ENCODE measurements at regions not wholly inside any gene's neighbourhood (a gene's known extent, or its start where the extent isn't known, plus 50 kb on each side); places are given as distances from the start of the nearest gene placed in this dataset.

- DNase-seq = no peak
These were observed 112.1 kb downstream of the ZIC5 start for GRCh38 chr13:99859178-99860177.

GRCh38 chr13:99857738-99858137, 113.8 kb downstream of the ZIC5 start:
- no peak for DNase-seq

GRCh38 chr13:99855526-99856420, 115.8 kb downstream of the ZIC5 start:
- no peak for DNase-seq

GRCh38 chr13:99854366-99854765, 117.2 kb downstream of the ZIC5 start:
- DNase-seq = no peak

- no peak for DNase-seq
These were observed 124.2 kb downstream of the ZIC5 start for GRCh38 chr13:99847318-99847750.

GRCh38 chr13:99845161-99845874, 126.2 kb downstream of the ZIC5 start:
- DNase-seq = no peak

GRCh38 chr13:99844421-99844820, 127.1 kb downstream of the ZIC5 start:
- DNase-seq = no peak

GRCh38 chr13:99843872-99844271, 127.7 kb downstream of the ZIC5 start:
- no peak for DNase-seq

- no peak for DNase-seq
These were observed 129.2 kb downstream of the ZIC5 start for GRCh38 chr13:99842405-99842804.

- no peak for DNase-seq
These were observed 135.3 kb downstream of the ZIC5 start for GRCh38 chr13:99836291-99836690.

- DNase-seq = no peak
These were observed 136.1 kb downstream of the ZIC5 start for GRCh38 chr13:99835442-99835841.

GRCh38 chr13:99834246-99834645, 137.3 kb downstream of the ZIC5 start:
- DNase-seq = no peak

GRCh38 chr13:99832347-99832746, 139.2 kb downstream of the ZIC5 start:
- DNase-seq = no peak

- no peak for DNase-seq
These were observed 140.6 kb downstream of the ZIC5 start for GRCh38 chr13:99830931-99831330.

GRCh38 chr13:99829593-99830239, 141.9 kb downstream of the ZIC5 start:
- no peak for DNase-seq

GRCh38 chr13:99829161-99829560, 142.4 kb downstream of the ZIC5 start:
- DNase-seq = no peak

- no peak for DNase-seq
These were observed 142.8 kb downstream of the ZIC5 start for GRCh38 chr13:99828735-99829134.

GRCh38 chr13:99828123-99828522, 143.4 kb downstream of the ZIC5 start:
- DNase-seq = no peak

GRCh38 chr13:99827011-99827772, 144.4 kb downstream of the ZIC5 start:
- DNase-seq = no peak

- DNase-seq = no peak
These were observed 147.6 kb downstream of the ZIC5 start for GRCh38 chr13:99823961-99824360.

- DNase-seq = no peak
These were observed 148.7 kb downstream of the ZIC5 start for GRCh38 chr13:99822820-99823219.

GRCh38 chr13:99821741-99822140, 149.8 kb downstream of the ZIC5 start:
- DNase-seq = no peak
